HG03342 (cell line): ENCODE measurements at regions not wholly inside any gene's neighbourhood (a gene's known extent, or its start where the extent isn't known, plus 50 kb on each side); places are given as distances from the start of the nearest gene placed in this dataset.

Experiments
- ATAC-seq: cut with Tn5 transposase; IDR thresholded peaks from one replicate; pipeline ENCODE4 v1.9.1; 2021; ENCODE audit warnings: mild to moderate bottlenecking, moderate library complexity; ENCODE audit not compliant: unreplicated experiment

DNA sequence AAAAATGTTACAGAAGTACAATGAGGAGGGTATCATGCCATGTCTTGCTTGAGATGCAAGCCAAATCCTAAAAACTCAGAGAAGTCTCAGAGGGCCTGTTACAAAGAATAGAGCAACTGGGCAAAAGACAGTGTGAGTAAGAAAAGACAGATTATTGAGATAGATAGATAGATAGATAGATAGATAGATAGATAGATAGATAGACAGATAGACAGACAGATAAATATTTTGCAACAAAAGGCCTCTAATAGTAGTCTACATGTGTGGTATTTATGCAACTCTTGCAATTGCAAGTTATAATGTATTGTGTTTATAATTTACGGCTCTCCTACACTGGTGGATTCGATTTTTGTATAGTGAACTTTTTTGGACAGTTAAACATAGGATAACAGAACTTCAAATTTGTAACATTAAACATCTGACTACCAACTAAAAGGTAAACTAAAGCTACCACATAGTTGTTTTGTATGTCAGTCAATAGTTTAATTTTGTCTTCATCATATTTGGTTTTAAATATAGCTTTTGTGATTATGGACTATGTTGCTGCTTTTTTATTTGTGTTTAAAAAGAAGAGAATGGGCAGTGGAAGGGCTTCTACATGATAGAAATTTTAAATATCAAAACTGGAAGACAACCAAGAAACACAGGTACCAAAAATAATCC is 740.7 kb upstream of the LRRTM4 start:
- no peak for ATAC-seq

GRCh38 chr2:78263571-78263970 is 741.4 kb upstream of the LRRTM4 start:
- ATAC-seq, result no peak

DNA sequence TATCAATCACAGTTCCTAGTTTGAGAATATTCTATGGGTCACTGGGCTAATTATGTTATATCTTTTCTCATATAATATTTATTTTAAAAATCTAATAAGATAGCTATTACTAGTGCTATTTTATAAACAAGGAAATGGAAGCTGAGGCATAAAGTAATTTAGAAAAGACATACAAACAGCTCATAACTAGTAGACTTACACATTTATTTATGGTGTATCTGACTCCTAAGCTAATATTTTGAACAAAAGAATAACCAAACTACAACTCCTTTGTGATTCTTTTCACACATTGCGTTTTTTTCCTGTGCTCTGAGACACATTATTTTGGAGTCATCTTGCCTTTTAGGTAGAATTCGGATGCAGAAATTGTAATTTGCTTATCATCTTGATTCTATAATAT is 742.0 kb upstream of the LRRTM4 start:
- no peak for ATAC-seq

GRCh38 chr2:78281164-78281563 is 744.3 kb upstream of the REG3G start:
- ATAC-seq, result no peak

- ATAC-seq, result no peak
Observed at GRCh38 chr2:78290581-78291214, 734.8 kb upstream of the REG3G start.

GRCh38 chr2:78293768-78294167 is 731.7 kb upstream of the REG3G start:
- ATAC-seq, result no peak

DNA sequence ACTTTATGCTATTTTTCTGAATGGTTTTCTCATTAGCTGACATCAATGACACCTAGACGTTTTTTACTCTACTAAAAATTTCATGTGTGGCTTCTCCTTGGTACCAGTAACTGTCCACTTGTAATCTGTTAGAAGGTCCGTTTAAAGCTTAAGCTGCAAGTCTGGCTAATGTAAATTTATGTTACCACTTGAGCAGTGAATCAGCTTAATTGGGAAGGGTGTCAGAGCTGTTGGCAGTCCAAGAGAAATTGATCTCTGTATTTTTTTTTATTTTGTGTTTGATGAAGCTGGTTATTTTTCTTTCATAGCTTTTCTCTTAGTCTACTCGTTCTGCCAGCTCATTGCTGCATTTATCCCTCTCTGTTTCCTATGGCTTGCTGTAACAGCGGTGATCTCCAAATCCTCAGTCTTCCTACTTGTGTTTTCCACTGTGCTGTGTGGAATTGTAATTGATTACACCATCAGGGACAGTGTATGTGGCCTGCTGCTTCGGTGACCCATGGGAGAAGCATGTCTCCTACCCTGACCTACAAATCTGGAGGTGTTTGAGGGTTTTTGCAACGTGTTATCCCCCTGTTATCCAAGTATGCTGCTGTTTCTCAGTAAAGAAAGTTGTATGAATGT is 724.2 kb upstream of the REG3G start:
- ATAC-seq, result no peak

GRCh38 chr2:78304678-78305077 is 720.8 kb upstream of the REG3G start:
- ATAC-seq, result no peak

- no peak for ATAC-seq
Observed at GRCh38 chr2:78309460-78309859, 716.0 kb upstream of the REG3G start.

DNA sequence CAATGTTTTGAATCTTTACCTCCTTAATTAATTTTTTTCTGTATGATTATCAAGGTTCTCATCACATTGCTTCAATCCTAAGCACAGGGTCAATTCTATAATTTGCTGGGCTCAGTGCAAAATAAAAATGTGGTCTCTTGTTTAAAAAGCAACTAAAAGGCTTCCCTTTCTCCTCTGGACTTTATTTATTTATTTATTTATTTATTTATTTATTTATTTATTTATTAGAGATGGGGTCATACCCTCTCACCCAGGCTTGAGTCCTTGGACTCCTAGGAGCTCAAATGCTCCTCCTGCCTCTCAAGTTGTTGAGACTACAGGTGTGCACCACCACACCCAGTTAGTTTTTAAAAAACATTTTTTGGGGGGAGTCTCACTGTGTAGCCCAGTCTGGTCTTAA is 710.1 kb upstream of the REG3G start:
- no peak for ATAC-seq

DNA sequence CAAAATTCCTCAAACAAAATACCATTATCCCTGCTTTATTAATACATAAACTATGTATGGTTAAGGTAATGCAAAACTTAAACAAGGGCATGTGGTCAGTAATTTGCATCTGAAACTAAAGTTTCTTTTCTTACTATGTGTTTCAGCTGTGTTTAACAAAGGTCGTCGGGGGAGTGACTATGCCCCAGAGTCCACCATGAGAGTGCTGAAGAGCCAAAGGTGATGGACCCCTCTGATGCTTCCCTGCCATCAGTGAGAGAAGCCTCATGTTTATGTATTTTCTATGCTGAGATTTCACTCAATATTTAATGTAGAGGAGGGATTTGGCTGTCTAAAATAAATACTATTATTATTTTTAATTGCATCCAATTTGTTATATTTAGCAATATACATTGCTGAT is 707.2 kb upstream of the REG3G start:
- ATAC-seq, result no peak

DNA sequence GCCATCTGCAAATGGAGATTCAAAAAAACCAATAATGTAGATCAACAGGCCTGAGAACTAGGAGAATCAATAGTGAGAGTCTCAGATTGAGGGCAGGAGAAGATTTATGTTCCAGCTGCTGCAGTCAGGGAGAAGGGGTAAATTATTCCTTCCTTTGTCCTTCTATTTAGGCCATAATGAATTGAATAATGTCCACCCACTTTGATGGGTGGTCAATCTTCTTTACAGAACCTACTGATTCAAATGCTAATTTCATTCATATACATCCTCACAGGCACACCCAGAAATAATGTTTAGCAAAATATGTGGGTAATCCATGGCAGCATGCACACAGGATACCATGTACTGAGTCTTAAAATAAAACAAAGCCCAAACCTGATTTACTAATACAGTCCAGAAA is 695.3 kb upstream of the REG3G start:
- no peak for ATAC-seq

DNA sequence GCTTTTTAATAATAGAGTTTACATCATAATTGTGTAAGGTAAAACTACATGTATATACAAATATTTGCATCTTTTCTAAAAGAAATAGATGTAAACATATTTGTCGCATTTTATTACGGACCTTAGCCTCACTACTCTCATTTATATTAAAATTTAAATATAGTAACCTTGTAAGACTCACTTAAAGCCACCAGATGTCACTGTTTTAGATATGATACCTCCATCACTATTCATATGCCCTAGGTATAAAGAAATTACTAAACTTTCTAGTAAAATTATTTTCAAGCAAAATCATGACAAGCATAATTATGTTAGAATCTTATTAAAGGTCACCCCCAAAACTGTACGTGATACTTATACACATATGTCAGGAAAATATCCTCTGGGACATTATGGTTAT is 674.3 kb upstream of the REG3G start:
- no peak for ATAC-seq

GRCh38 chr2:78353168-78353567 is 672.3 kb upstream of the REG3G start:
- ATAC-seq, result no peak

DNA sequence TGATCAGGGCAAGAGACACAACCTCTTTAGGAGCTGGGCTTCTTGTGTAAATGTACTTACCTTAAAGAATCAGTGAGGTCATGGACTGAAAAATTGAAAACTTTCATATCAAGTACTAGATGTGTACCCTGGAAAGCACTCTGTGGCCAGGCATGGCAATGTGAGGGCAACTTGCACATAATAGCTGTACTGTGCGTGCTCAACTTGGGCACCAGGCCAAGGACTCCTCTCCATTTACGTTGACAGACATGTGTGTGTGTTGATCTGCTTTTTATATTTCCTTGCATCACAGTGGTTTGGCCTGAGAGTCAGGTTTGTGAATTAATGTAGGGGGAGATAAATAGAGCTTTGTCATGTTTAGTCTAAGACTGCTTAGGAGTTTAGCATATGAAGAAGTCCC is 669.5 kb upstream of the REG3G start:
- no peak for ATAC-seq

GRCh38 chr2:78383576-78383975 is 641.9 kb upstream of the REG3G start:
- no peak for ATAC-seq

DNA sequence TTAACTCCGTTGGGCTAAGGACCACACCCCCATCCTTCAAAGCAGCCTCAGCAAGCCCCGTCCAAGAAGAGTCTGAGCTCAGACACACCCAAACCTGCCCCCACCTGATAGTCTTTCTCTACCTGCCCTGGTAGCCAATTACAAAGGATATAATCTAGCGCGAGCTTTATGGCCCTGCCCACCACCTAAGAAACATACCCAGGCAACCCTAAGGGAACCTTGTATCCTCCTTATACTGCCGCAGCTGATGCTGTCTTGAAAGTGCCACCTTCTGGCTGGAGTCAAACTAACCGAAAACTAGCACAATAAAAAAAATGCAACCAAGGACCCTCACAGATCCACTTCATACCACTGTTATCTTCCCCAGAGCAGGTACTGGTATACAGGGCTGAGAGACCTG is 628.3 kb upstream of the REG3G start:
- no peak for ATAC-seq

DNA sequence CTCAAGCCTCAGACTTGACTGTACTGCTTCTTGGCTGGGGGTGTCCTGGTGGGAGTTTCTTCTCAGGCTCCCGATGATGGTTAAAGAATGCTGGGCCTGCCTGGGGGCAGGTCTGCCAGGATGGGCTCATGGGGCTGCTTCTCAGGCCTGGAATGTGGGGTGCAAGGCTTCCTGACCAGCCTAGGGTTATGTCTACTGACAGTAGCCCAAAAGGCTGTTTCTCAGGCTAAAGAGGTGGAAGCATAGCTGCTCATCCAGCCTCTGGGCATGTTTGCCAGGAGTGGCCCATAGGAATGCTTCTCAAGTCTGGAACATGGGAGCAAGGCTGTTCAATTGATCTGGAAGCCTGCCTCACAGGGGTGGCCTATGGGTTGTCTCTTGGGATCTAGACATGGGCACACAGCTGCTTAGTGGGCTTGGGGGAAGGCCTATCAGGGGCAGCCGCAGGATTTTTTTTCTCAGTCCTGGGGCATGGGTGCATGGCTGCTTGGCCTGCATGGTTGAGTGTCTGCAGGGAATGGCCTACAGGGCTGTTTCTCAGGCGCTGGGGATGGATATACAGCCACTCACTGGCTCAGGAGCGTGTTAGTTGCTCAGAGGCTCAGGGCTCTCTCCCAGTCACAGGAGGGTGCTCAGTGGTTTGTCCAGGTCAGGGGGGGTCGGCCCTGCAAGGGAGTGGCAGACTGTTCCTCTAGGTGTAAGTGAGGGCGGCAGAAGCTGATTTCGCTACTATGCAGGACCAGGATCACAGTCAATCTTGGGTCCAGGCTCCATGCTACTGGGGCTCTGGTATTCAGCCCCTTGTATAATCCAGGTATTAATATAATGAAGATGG is 617.3 kb upstream of the REG3G start:
- ATAC-seq, result no peak

- ATAC-seq, result no peak
Observed at GRCh38 chr2:78408795-78409118, 616.7 kb upstream of the REG3G start.

DNA sequence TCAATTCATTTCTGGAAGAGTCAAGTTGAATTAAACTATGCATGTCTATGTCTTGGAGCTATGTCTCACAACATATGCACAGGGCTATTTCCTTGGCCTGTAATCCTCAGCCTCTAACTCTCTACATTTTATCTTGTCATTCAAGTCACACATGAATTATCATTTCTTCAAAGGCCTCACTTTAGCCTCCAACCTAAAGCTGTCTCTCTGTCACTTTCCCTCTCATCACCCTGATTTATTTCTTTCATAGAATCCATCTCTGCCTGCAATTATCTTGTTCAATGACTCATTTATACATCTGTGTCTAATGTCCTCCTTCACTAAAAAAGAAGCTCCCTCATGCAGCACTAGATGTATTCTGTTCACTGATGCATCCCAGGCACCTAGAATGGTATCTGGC is 614.2 kb upstream of the REG3G start:
- ATAC-seq, result no peak

- no peak for ATAC-seq
Observed at GRCh38 chr2:78416625-78417300, 608.7 kb upstream of the REG3G start.
